CD4-positive, CD25-positive, alpha-beta regulatory T cell (primary cell): ENCODE measurements at regions not wholly inside any gene's neighbourhood (a gene's known extent, or its start where the extent isn't known, plus 50 kb on each side); places are given as distances from the start of the nearest gene placed in this dataset.

Experiments used
- ATAC-seq, 2 donors: fragments of 150-1000 bp; cut with Tn5 transposase; one replicate each; pipeline ENCODE4 v1.10.0; 2021; ENCODE audit warnings: low read depth in 2 of 2, moderate number of reproducible peaks in 2 of 2, moderate library complexity in 1 of 2
- DNase-seq, 3 donors: peaks; one replicate each; pipeline versions ENCODE4 v3.0.0 to v3.0.0-alpha.2; 2012 to 2022; ENCODE audit warnings: mixed read lengths in 1 of 3
- H3K27ac ChIP-seq: one replicate; pipeline ENCODE4 v1.7.0; 2013; ENCODE audit warnings: mild to moderate bottlenecking, low read length; ENCODE audit not compliant: insufficient read depth, poor library complexity, severe bottlenecking
- H3K27me3 ChIP-seq: one replicate; pipeline ENCODE4 v1.7.0; 2013; ENCODE audit warnings: low read length; ENCODE audit not compliant: control insufficient read depth, insufficient read depth
- H3K36me3 ChIP-seq: one replicate; pipeline ENCODE4 v1.7.0; 2013; ENCODE audit warnings: mild to moderate bottlenecking, low read length, moderate library complexity; ENCODE audit not compliant: control insufficient read depth, insufficient read depth
- H3K4me1 ChIP-seq: 2 replicates; pipeline ENCODE4 v1.7.0; 2013; ENCODE audit warnings: mild to moderate bottlenecking, low read length; ENCODE audit not compliant: insufficient read depth, control insufficient read depth, poor library complexity, severe bottlenecking
- H3K4me3 ChIP-seq: one replicate; pipeline ENCODE4 v1.7.0; 2013; ENCODE audit warnings: low read depth, mild to moderate bottlenecking, low read length, moderate library complexity
- H3K9me3 ChIP-seq, 2 experiments: 1 replicate in 1 of 2; 2 replicates in 1 of 2; pipeline ENCODE4 v1.7.0; 2013; ENCODE audit warnings: low read length in 2 of 2, mild to moderate bottlenecking in 1 of 2, moderate library complexity in 1 of 2; ENCODE audit not compliant: control insufficient read depth in 2 of 2
- H3K27ac Mint-ChIP-seq, 3 donors: one replicate each; pipeline ENCODE4 v1.8.0; 2020 to 2022; ENCODE audit warnings: mild to moderate bottlenecking in 3 of 3, mixed read lengths in 3 of 3, moderate library complexity in 2 of 3
- H3K27me3 Mint-ChIP-seq: one replicate; pipeline ENCODE4 v1.8.0; 2022; ENCODE audit warnings: mild to moderate bottlenecking, mixed read lengths
- H3K36me3 Mint-ChIP-seq: one replicate; pipeline ENCODE4 v1.8.0; 2020; ENCODE audit warnings: mixed read lengths
- H3K4me1 Mint-ChIP-seq, 4 donors: one replicate each; pipeline ENCODE4 v1.8.0; 2020 to 2022; ENCODE audit warnings: mixed read lengths in 4 of 4, mild to moderate bottlenecking in 1 of 4
- H3K4me3 Mint-ChIP-seq, 4 donors: one replicate each; pipeline ENCODE4 v1.8.0; 2020 to 2022; ENCODE audit warnings: mild to moderate bottlenecking in 4 of 4, mixed read lengths in 4 of 4, moderate library complexity in 3 of 4
- H3K9me3 Mint-ChIP-seq, 7 donors: one replicate each; pipeline ENCODE4 v1.8.0; 2020 to 2022; ENCODE audit warnings: mixed read lengths in 7 of 7, mild to moderate bottlenecking in 3 of 7, moderate library complexity in 2 of 7

GRCh38 chr4:188903986-188904385 lies 764.7 kb downstream of the TRIML1 start:
- Mint-ChIP-seq H3K9me3 (peaks cover 3 to 13% (median 8%) of the 10 kb centered on the region in 7 donors), H3K4me1 (no peaks in the 10 kb centered on the region), H3K27me3 (no peaks in the 10 kb centered on the region), H3K27ac (no peak overlapping the region), H3K4me3 (no peak overlapping the region), H3K36me3 (no peaks in the 10 kb centered on the region)
- H3K9me3 ChIP-seq: peaks cover 0 to 5% of the 10 kb centered on the region in 2 experiments
- DNase-seq (no peak), ATAC-seq (no peak)
- no peaks in the 10 kb centered on the region for H3K4me1 ChIP-seq
- H3K36me3 ChIP-seq: no peaks in the 10 kb centered on the region
- no peak overlapping the region for H3K4me3 ChIP-seq
- H3K27ac ChIP-seq: no peak overlapping the region
- H3K27me3 ChIP-seq: no peaks in the 10 kb centered on the region

- ATAC-seq (no peak), DNase-seq (no peak)
- Mint-ChIP-seq H3K4me1 (no peaks in the 10 kb centered on the region), H3K4me3 (no peak overlapping the region), H3K36me3 (no peaks in the 10 kb centered on the region), H3K9me3 (peaks cover 3 to 11% (median 6%) of the 10 kb centered on the region in 7 donors), H3K27ac (no peak overlapping the region), H3K27me3 (no peaks in the 10 kb centered on the region)
- Histone ChIP-seq H3K4me1 (no peaks in the 10 kb centered on the region), H3K9me3 (peaks cover 0 to 5% of the 10 kb centered on the region in 2 experiments), H3K4me3 (no peak overlapping the region), H3K36me3 (no peaks in the 10 kb centered on the region), H3K27ac (no peak overlapping the region), H3K27me3 (no peaks in the 10 kb centered on the region)
These were observed 765.4 kb downstream of the TRIML1 start for GRCh38 chr4:188904617-188905016.

- H3K4me1 Mint-ChIP-seq: no peaks in the 10 kb centered on the region
- ATAC-seq: no peak
These were observed 766.0 kb downstream of the TRIML1 start for GRCh38 chr4:188905248-188905647.

GRCh38 chr4:188911199-188911598 lies 772.0 kb downstream of the TRIML1 start:
- no peak overlapping the region for H3K27ac Mint-ChIP-seq
- DNase-seq: no peak

More at GRCh38 chr4:188905248-188905647, 766.0 kb downstream of the TRIML1 start:
- Histone ChIP-seq H3K27ac (no peak overlapping the region), H3K9me3 (peaks cover 0 to 5% of the 10 kb centered on the region in 2 experiments), H3K4me3 (no peak overlapping the region), H3K27me3 (no peaks in the 10 kb centered on the region), H3K36me3 (no peaks in the 10 kb centered on the region), H3K4me1 (no peaks in the 10 kb centered on the region)
- no peak overlapping the region for H3K27ac Mint-ChIP-seq
- peak overlapping the region in 1 of 4 donors; percentile 71 for H3K4me3 Mint-ChIP-seq
- DNase-seq: no peak
- H3K9me3 Mint-ChIP-seq: peaks cover 3 to 12% (median 6%) of the 10 kb centered on the region in 7 donors
- no peaks in the 10 kb centered on the region for H3K27me3 Mint-ChIP-seq
- H3K36me3 Mint-ChIP-seq: no peaks in the 10 kb centered on the region

GRCh38 chr4:188911707-188912106 lies 772.5 kb downstream of the TRIML1 start:
- H3K4me1 Mint-ChIP-seq: no peaks in the 10 kb centered on the region
- DNase-seq (no peak), ATAC-seq (no peak)
- H3K36me3 ChIP-seq: no peaks in the 10 kb centered on the region
- no peak overlapping the region for H3K4me3 ChIP-seq
- H3K27me3 ChIP-seq: no peaks in the 10 kb centered on the region
- H3K27ac Mint-ChIP-seq: no peak overlapping the region
- no peaks in the 10 kb centered on the region for H3K4me1 ChIP-seq
- no peaks in the 10 kb centered on the region for H3K36me3 Mint-ChIP-seq
- peaks cover 0 to 22% (median 5%) of the 10 kb centered on the region in 7 donors for H3K9me3 Mint-ChIP-seq
- H3K4me3 Mint-ChIP-seq: no peak overlapping the region
- H3K27ac ChIP-seq: no peak overlapping the region
- no peaks in the 10 kb centered on the region for H3K9me3 ChIP-seq
- H3K27me3 Mint-ChIP-seq: no peaks in the 10 kb centered on the region

More at GRCh38 chr4:188911199-188911598, 772.0 kb downstream of the TRIML1 start:
- Mint-ChIP-seq H3K4me3 (no peak overlapping the region), H3K27me3 (no peaks in the 10 kb centered on the region), H3K36me3 (no peaks in the 10 kb centered on the region), H3K9me3 (peaks cover 0 to 22% (median 5%) of the 10 kb centered on the region in 7 donors), H3K4me1 (no peaks in the 10 kb centered on the region)
- Histone ChIP-seq H3K4me1 (no peaks in the 10 kb centered on the region), H3K4me3 (no peak overlapping the region), H3K9me3 (no peaks in the 10 kb centered on the region), H3K36me3 (no peaks in the 10 kb centered on the region), H3K27me3 (no peaks in the 10 kb centered on the region), H3K27ac (no peak overlapping the region)
- ATAC-seq: no peak

GRCh38 chr4:188915175-188915574 lies 775.9 kb downstream of the TRIML1 start:
- Histone ChIP-seq H3K9me3 (no peaks in the 10 kb centered on the region), H3K4me3 (no peak overlapping the region), H3K27me3 (no peaks in the 10 kb centered on the region), H3K4me1 (no peaks in the 10 kb centered on the region), H3K36me3 (no peaks in the 10 kb centered on the region), H3K27ac (no peak overlapping the region)
- no peaks in the 10 kb centered on the region for H3K4me1 Mint-ChIP-seq
- peaks cover 0 to 34% (median 5%) of the 10 kb centered on the region in 7 donors for H3K9me3 Mint-ChIP-seq
- no peaks in the 10 kb centered on the region for H3K27me3 Mint-ChIP-seq
- DNase-seq: no peak
- H3K36me3 Mint-ChIP-seq: no peaks in the 10 kb centered on the region
- H3K27ac Mint-ChIP-seq: no peak overlapping the region
- H3K4me3 Mint-ChIP-seq: no peak overlapping the region
- ATAC-seq: no peak

- peaks cover 0 to 23% (median 5%) of the 10 kb centered on the region in 7 donors for H3K9me3 Mint-ChIP-seq
- Histone ChIP-seq H3K9me3 (no peaks in the 10 kb centered on the region), H3K4me1 (no peaks in the 10 kb centered on the region), H3K27me3 (no peaks in the 10 kb centered on the region), H3K36me3 (no peaks in the 10 kb centered on the region), H3K27ac (no peak overlapping the region), H3K4me3 (no peak overlapping the region)
- ATAC-seq (no peak), DNase-seq (no peak)
- H3K27ac Mint-ChIP-seq: no peak overlapping the region
- H3K4me3 Mint-ChIP-seq: no peak overlapping the region
- H3K36me3 Mint-ChIP-seq: no peaks in the 10 kb centered on the region
- no peaks in the 10 kb centered on the region for H3K4me1 Mint-ChIP-seq
- H3K27me3 Mint-ChIP-seq: no peaks in the 10 kb centered on the region
These were observed 779.5 kb downstream of the TRIML1 start for GRCh38 chr4:188918787-188919186.

GRCh38 chr4:188930822-188931221 lies 791.6 kb downstream of the TRIML1 start:
- no peak overlapping the region for H3K27ac ChIP-seq
- no peak overlapping the region for H3K27ac Mint-ChIP-seq
- H3K36me3 ChIP-seq: no peaks in the 10 kb centered on the region
- H3K4me1 ChIP-seq: no peaks in the 10 kb centered on the region
- no peak overlapping the region for H3K4me3 Mint-ChIP-seq
- no peaks in the 10 kb centered on the region for H3K9me3 ChIP-seq
- no peaks in the 10 kb centered on the region for H3K36me3 Mint-ChIP-seq
- no peak overlapping the region for H3K4me3 ChIP-seq
- H3K9me3 Mint-ChIP-seq: peaks cover 0 to 18% (median 7%) of the 10 kb centered on the region in 7 donors
- H3K27me3 Mint-ChIP-seq: no peaks in the 10 kb centered on the region
- DNase-seq: peak in 1 of 3 donors; percentile 4
- no peak for ATAC-seq
- no peaks in the 10 kb centered on the region for H3K4me1 Mint-ChIP-seq
- H3K27me3 ChIP-seq: no peaks in the 10 kb centered on the region
